Activated CD4-positive, alpha-beta T cell treated with anti-CD3 and anti-CD28 coated beads for 36 hours (primary cell): ENCODE measurements at regions not wholly inside any gene's neighbourhood (a gene's known extent, or its start where the extent isn't known, plus 50 kb on each side); places are given as distances from the start of the nearest gene placed in this dataset.

Source experiments
- ATAC-seq: fragments of 200-7000 bp; cut with Tn5 transposase; one replicate; pipeline ENCODE4 v1.10.0; 2021; ENCODE audit warnings: mild to moderate bottlenecking, moderate library complexity
- CTCF ChIA-PET: fragments of 350-600 bp; sonication (Branson Sonifier 250); formaldehyde crosslinking; loops from one replicate; lab custom pipeline; 2021; ENCODE audit warnings: antibody characterized with exemption; lab: Charles Lee
- POLR2A ChIA-PET: fragments of 350-600 bp; sonication (Branson Sonifier 250); formaldehyde crosslinking; loops from one replicate; lab custom pipeline; 2021; ENCODE audit warnings: antibody characterized with exemption, inconsistent platforms; lab: Charles Lee
- DNase-seq: peaks from one replicate; pipeline ENCODE4 v3.0.0-alpha.2; 2020
- H3K27ac Mint-ChIP-seq: one replicate; pipeline ENCODE4 v1.8.0; 2021; ENCODE audit warnings: mixed read lengths
- H3K27me3 Mint-ChIP-seq: one replicate; pipeline ENCODE4 v1.8.0; 2021; ENCODE audit warnings: mixed read lengths
- H3K36me3 Mint-ChIP-seq: one replicate; pipeline ENCODE4 v1.8.0; 2021; ENCODE audit warnings: low read depth, mixed read lengths
- H3K4me1 Mint-ChIP-seq: one replicate; pipeline ENCODE4 v1.8.0; 2021; ENCODE audit warnings: mixed read lengths
- H3K4me3 Mint-ChIP-seq: one replicate; pipeline ENCODE4 v1.8.0; 2021; ENCODE audit warnings: mild to moderate bottlenecking, moderate library complexity, mixed read lengths
- H3K9me3 Mint-ChIP-seq: one replicate; pipeline ENCODE4 v1.8.0; 2021; ENCODE audit warnings: low read depth, mixed read lengths
- intact Hi-C, 2 experiments: fragments of 100-400 bp; cut with DNase I in 1 of 2; cut with micrococcal nuclease in 1 of 2; formaldehyde crosslinking; loops; one replicate each; pipeline versions ENCODE4 v1.14.2 to v1.15.1; 2022 to 2024; cut with DNase I, micrococcal nuclease

GRCh38 chr2:120785228-120785966, 49.7 kb downstream of the GLI2 start:
- ChIA-PET CTCF (no interaction called here), POLR2A (no interaction called here)
- intact Hi-C loops: no loop called here
- Mint-ChIP-seq H3K36me3 (no peaks in the 10 kb centered on the region), H3K9me3 (no peaks in the 10 kb centered on the region), H3K27ac (no peak overlapping the region), H3K27me3 (no peaks in the 10 kb centered on the region), H3K4me1 (peaks cover 5% of the 10 kb centered on the region), H3K4me3 (no peak overlapping the region)
- DNase-seq (no peak), ATAC-seq (no peak)

DNA sequence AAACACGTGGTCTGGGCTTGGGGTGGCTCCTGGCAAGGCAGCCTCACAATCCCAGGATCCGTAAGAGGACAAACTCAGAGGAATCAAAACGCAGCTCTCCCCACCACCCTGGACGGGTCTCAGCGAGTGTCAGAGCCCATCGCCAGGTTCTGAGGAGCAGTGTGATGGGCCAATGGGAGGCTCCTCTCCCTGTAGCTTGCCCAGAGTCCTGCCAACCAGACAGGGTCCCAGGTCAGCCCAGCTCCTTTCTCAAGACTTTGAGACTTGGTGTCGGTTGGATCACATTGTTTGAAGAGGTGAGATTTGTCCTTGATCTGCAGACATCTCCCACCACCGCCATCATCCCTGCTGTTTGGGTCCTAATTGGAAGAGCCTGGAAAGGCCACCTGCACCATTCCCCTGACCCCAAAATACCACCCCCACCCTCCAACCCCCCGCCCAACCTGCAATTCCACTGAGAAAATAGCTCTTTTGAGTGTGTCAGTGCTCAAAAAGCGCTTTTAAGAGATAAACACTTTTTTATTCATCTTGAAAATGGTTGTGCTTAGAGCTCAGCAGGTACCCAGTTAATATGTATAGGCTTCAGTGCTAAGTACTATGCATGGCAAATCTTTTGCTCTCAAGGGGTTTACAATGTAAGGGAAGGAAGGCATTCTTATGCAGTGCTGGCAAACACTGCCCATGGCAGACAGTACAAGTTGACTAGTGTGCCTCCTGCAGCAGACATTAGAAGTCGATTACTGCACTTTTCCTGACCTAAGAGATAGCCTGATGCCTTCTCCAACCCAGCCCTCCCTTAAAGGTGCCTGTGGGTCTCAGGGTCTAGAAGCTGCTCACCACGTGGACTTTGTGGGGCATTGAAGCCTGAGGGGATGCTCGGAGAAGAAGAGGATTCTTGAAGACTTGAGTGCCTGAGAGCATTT, 50.6 kb downstream of the GLI2 start:
- H3K4me3 Mint-ChIP-seq: no peak overlapping the region
- intact Hi-C loops: no loop called here
- no peak for DNase-seq
- no peak overlapping the region for H3K27ac Mint-ChIP-seq
- H3K27me3 Mint-ChIP-seq: no peaks in the 10 kb centered on the region
- no peak for ATAC-seq
- H3K36me3 Mint-ChIP-seq: no peaks in the 10 kb centered on the region
- peaks cover 5% of the 10 kb centered on the region for H3K4me1 Mint-ChIP-seq
- ChIA-PET CTCF (no interaction called here), POLR2A (no interaction called here)
- no peaks in the 10 kb centered on the region for H3K9me3 Mint-ChIP-seq

GRCh38 chr2:120787111-120787821, 51.6 kb downstream of the GLI2 start:
- Mint-ChIP-seq H3K27ac (no peak overlapping the region), H3K9me3 (no peaks in the 10 kb centered on the region), H3K4me1 (peaks cover 5% of the 10 kb centered on the region), H3K4me3 (no peak overlapping the region), H3K36me3 (no peaks in the 10 kb centered on the region), H3K27me3 (no peaks in the 10 kb centered on the region)
- POLR2A ChIA-PET: no interaction called here
- CTCF ChIA-PET: interaction anchor here (1.0 kb wide), 1 partner anchor 309 kb away, joined by 3 read pairs; no protein-coding TSS in a partner anchor
- intact Hi-C loops: no loop called here
- ATAC-seq: no peak
- DNase-seq: no peak

DNA sequence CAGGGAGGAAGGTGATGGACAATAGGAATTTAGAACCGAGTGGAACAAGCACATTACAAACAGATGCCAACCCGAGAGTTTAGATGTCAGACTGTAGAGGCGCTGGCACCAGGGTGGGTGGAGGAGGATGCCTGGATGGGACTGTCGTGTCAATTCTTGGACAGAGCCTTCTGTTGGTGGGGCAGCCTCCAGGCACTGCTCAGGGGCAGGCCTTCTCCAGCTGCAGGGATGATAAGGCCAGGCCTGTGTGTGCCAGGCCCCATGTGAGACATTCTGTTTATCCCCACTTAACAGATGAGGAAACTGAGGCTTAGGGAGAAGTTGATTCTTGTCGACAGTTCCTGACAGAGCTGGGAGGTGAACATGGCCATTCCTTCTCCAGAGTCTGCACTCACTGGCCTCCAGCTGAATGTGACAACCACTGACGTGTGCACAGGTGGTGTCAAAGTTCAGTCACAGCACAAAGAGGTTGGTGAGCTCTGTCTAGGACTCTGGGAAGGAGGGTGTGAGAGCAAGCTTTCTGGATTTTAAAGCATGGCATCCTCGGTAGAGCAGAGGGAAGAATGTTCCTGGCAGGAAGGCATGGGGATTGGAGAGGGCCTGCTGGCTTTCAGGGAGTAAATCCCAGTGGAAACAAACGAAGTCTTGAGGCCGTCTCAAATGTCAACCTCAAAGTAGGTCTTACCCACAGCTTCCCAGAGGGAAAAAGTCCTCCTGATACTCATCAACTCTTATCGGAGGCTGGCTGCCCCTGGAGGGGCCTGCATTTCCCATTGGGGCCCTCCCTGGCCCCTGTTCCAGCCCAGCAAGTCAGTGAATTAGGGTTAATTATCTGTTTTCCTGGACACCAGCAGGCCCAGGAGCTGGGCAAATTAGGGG, 52.4 kb downstream of the GLI2 start:
- Mint-ChIP-seq H3K4me1 (peaks cover 4% of the 10 kb centered on the region), H3K4me3 (no peak overlapping the region), H3K27me3 (no peaks in the 10 kb centered on the region), H3K9me3 (no peaks in the 10 kb centered on the region), H3K36me3 (no peaks in the 10 kb centered on the region), H3K27ac (no peak overlapping the region)
- intact Hi-C loops: no loop called here
- ChIA-PET CTCF (interaction anchor here (1.0 kb wide), 1 partner anchor 308 kb away, joined by 3 read pairs; no protein-coding TSS in a partner anchor), POLR2A (no interaction called here)
- ATAC-seq (no peak), DNase-seq (no peak)

DNA sequence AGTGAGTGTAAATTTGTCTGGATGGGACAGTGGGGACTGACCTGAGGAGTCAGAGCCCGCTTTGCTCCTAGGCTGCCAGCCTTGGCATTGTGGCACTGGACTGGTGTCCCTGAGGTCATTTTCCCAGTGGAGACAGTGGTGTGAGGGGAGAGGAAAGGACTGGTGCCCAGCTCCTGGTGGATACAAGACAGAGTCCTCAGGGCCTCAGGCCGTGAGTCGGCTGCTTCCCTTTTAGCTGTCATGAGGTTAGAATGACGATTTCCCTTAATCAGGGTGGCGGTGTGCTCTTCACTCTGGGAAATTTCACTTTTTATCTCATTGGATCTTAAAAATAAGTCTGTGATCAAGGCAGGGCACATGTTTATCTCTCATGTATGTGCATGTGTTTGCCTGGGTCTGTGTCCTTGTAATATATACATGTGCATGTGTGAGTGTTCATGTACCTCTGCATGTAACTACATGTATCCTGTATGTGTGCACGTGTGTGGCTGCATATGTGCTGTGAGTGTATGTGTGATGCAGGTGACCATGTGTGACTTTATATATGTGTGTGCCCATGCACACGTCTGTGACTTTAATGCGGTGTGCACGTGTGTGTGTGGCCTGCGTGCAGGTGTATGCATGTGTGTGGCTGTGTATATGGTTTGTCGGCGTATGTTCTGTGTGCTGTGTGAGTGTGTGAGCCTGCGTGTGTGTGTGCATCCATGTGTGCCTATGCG, 55.7 kb downstream of the GLI2 start:
- Mint-ChIP-seq H3K27ac (no peak overlapping the region), H3K9me3 (no peaks in the 10 kb centered on the region), H3K36me3 (no peaks in the 10 kb centered on the region), H3K4me1 (no peaks in the 10 kb centered on the region), H3K27me3 (no peaks in the 10 kb centered on the region), H3K4me3 (no peak overlapping the region)
- ChIA-PET POLR2A (no interaction called here), CTCF (interaction anchor here (0.6 kb wide), 1 partner anchor 176 kb away, joined by 3 read pairs; no protein-coding TSS in a partner anchor)
- intact Hi-C loops: no loop called here
- DNase-seq (no peak), ATAC-seq (no peak)

DNA sequence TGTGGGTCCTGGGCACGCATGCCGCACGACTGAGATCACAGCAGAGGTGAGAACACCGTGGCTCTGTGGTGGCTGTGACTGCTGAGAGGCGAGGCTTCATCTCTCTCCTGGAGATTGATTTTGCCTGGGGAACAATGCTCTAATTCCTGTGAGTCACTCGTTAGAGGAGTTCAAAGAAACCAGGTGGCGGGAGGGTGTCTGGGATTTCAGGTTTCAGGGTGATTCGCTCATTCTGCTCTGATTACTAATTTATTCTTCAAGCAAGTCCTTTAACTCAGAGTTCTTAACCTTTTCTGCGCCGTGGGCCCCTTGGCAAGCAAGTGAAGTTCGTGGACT, 56.3 kb downstream of the GLI2 start:
- DNase-seq (no peak), ATAC-seq (no peak)
- CTCF ChIA-PET: no interaction called here
- H3K9me3 Mint-ChIP-seq: no peaks in the 10 kb centered on the region
- no peaks in the 10 kb centered on the region for H3K36me3 Mint-ChIP-seq
- no peaks in the 10 kb centered on the region for H3K27me3 Mint-ChIP-seq
- no peak overlapping the region for H3K27ac Mint-ChIP-seq
- intact Hi-C loops: no loop called here
- H3K4me3 Mint-ChIP-seq: no peak overlapping the region
- POLR2A ChIA-PET: no interaction called here
- no peaks in the 10 kb centered on the region for H3K4me1 Mint-ChIP-seq

GRCh38 chr2:120793682-120794403, 58.2 kb downstream of the GLI2 start:
- no peak overlapping the region for H3K27ac Mint-ChIP-seq

DNA sequence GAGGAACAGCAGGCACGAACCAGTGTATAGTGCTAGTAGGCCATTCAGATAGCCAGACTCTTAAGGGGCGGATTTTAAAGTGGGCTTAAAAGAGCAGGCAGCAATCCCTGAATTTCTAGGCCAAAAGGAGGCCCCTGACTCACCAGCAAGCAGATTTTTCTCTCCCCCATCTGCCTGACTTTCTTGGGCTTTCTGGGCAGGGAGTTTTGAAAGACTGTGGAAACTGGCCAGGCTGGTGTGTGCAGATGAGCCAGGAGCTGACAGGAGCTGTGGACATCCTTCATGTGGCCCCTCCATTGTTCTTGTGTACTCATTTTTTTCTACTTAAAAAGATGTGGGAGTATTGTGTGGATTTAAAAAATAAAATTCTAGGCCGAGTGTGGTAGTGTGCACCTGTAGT, 59.0 kb downstream of the GLI2 start:
- POLR2A ChIA-PET: no interaction called here
- no peak overlapping the region for H3K4me3 Mint-ChIP-seq
- DNase-seq (no peak), ATAC-seq (no peak)
- intact Hi-C loops: no loop called here
- H3K9me3 Mint-ChIP-seq: no peaks in the 10 kb centered on the region
- H3K27me3 Mint-ChIP-seq: no peaks in the 10 kb centered on the region
- H3K4me1 Mint-ChIP-seq: no peaks in the 10 kb centered on the region
- no peaks in the 10 kb centered on the region for H3K36me3 Mint-ChIP-seq
- H3K27ac Mint-ChIP-seq: no peak overlapping the region
- CTCF ChIA-PET: no interaction called here

More at GRCh38 chr2:120793682-120794403, 58.2 kb downstream of the GLI2 start:
- no peak for DNase-seq
- intact Hi-C loops: no loop called here
- H3K36me3 Mint-ChIP-seq: no peaks in the 10 kb centered on the region
- ChIA-PET CTCF (no interaction called here), POLR2A (no interaction called here)
- H3K4me1 Mint-ChIP-seq: no peaks in the 10 kb centered on the region
- H3K4me3 Mint-ChIP-seq: no peak overlapping the region
- no peak for ATAC-seq
- H3K9me3 Mint-ChIP-seq: no peaks in the 10 kb centered on the region
- H3K27me3 Mint-ChIP-seq: no peaks in the 10 kb centered on the region

- ChIA-PET POLR2A (no interaction called here), CTCF (no interaction called here)
- Mint-ChIP-seq H3K27me3 (no peaks in the 10 kb centered on the region), H3K36me3 (no peaks in the 10 kb centered on the region), H3K4me3 (no peak overlapping the region), H3K27ac (no peak overlapping the region), H3K4me1 (no peaks in the 10 kb centered on the region), H3K9me3 (no peaks in the 10 kb centered on the region)
- no peak for ATAC-seq
- DNase-seq: no peak
- intact Hi-C loops: no loop called here
These were observed 60.4 kb downstream of the GLI2 start for GRCh38 chr2:120796094-120796493.
